Right cardiac atrium (tissue), 5 donors: ENCODE measurements at regions not wholly inside any gene's neighbourhood (a gene's known extent, or its start where the extent isn't known, plus 50 kb on each side); places are given as distances from the start of the nearest gene placed in this dataset.

Source experiments
- ATAC-seq, 2 donors: fragments of 200-7000 bp; cut with Tn5 transposase; one replicate each; pipeline versions ENCODE4 v1.8.0 to v1.9.1; 2020; ENCODE audit warnings: moderate library complexity in 2 of 2, mild to moderate bottlenecking in 1 of 2
- DNase-seq, 3 donors: peaks; one replicate each; pipeline ENCODE4 v3.0.0-alpha.2; 2020
- H3K27ac ChIP-seq: one replicate; pipeline ENCODE4 v1.5.1; 2013; ENCODE audit warnings: mild to moderate bottlenecking, low read length, control low read depth, moderate library complexity
- H3K27me3 ChIP-seq: one replicate; pipeline ENCODE4 v1.6.1; 2013; ENCODE audit not compliant: control insufficient read depth, insufficient read depth
- H3K4me1 ChIP-seq: one replicate; pipeline ENCODE4 v1.6.1; 2013; ENCODE audit warnings: low read length; ENCODE audit not compliant: control insufficient read depth, insufficient read depth
- H3K4me3 ChIP-seq: one replicate; pipeline ENCODE4 v1.5.1; 2013; ENCODE audit warnings: low read length, control low read depth
- H3K9me3 ChIP-seq: one replicate; pipeline ENCODE4 v1.6.1; 2013; ENCODE audit warnings: low read length; ENCODE audit not compliant: control insufficient read depth
- WGBS: extraction: QIAGEN DNeasy Blood & Tissue Kit; methylation state at CpG from one replicate; pipeline ENCODE4 v1.1.7; 2013; 5-methylcytosine and 5-hydroxymethylcytosine counted together
- intact Hi-C, 4 donors: fragments of 100-400 bp; cut with DNase I; formaldehyde crosslinking; loops; one replicate each; pipeline versions ENCODE4 v1.11.0 to v1.14.0; 2022 to 2023
- donor health status: healthy with polysubstance abuse.
- donor health status: DM: no; HTN: yes; CAD: no.
- donor health status: DM: no; HTN: no; CAD: no.
- donor health status: DM: no; HTN: yes; CAD: no; lungs with severe emphysema.
- donor health status: DM: yes; HTN: yes; CAD: no.

- H3K9me3 ChIP-seq: no peaks in the 10 kb centered on the region
- WGBS: 85% methylated on average over 4 of the region's 4 CpGs
- H3K27me3 ChIP-seq: no peaks in the 10 kb centered on the region
- no peak overlapping the region for H3K27ac ChIP-seq
- H3K4me3 ChIP-seq: no peak overlapping the region
- intact Hi-C loops: no loop called here
- no peak for DNase-seq
- H3K4me1 ChIP-seq: no peaks in the 10 kb centered on the region
- no peak for ATAC-seq
Observed at GRCh38 chr11:92302770-92303169, 78.2 kb downstream of the FAT3 start.

DNA sequence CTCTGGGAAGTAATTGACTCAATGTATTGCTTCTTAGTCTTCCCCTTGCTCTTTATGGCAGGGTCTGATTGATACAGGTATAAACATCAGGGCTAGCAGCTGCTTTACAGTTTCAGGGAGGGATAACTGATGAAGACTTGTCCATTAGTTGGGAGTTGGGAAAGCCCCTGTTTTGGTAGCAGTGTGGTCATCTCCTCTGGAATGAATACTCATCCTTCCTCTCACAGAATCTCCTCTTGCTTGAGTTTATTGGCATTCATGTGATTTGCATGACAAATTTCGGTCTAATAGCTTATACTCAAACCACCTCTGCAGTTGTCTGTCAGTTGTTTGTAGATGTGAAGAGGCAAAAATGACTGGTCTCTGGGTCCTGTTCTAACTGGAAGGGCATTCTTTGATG, 79.7 kb downstream of the FAT3 start:
- DNase-seq (no peak), ATAC-seq (no peak)
- H3K4me3 ChIP-seq: no peak overlapping the region
- H3K27me3 ChIP-seq: no peaks in the 10 kb centered on the region
- intact Hi-C loops: no loop called here
- H3K27ac ChIP-seq: no peak overlapping the region
- 89% methylated on average over 1 of the region's 1 CpG for WGBS
- no peaks in the 10 kb centered on the region for H3K9me3 ChIP-seq
- no peaks in the 10 kb centered on the region for H3K4me1 ChIP-seq

DNA sequence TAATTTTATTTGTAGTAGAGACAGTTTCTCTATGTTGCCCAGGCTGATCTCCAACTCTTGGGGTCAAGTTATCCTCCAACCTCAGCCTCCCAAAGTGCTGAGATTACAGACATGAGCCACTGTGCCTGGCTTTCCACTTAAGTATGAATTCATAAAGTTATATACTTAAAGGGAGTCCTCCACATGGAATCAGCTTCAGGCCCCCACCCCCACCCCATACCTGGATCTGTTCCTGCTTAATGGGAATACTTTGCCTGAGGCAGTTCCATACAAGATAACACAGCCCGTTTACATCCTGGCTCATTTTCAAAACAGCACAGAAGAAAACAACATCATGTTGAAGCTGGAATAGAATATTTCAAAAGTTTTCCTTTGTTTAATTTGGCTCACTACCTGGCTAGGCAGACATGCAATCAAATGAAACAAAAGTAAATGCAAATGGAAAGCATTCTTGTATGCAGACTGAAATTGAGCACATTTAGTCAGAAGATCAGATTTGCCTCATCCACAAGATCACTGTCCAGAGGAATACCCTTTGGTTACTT, 82.4 kb downstream of the FAT3 start:
- DNase-seq (no peak), ATAC-seq (no peak)
- intact Hi-C loops: no loop called here
- Histone ChIP-seq H3K9me3 (no peaks in the 10 kb centered on the region), H3K27ac (no peak overlapping the region), H3K4me3 (no peak overlapping the region), H3K27me3 (peaks cover 3% of the 10 kb centered on the region), H3K4me1 (no peaks in the 10 kb centered on the region)
- 7% methylated on average over 1 of the region's 1 CpG for WGBS

GRCh38 chr11:92308366-92308765, 83.7 kb downstream of the FAT3 start:
- Histone ChIP-seq H3K27me3 (peaks cover 3% of the 10 kb centered on the region), H3K27ac (no peak overlapping the region), H3K4me1 (no peaks in the 10 kb centered on the region), H3K4me3 (no peak overlapping the region), H3K9me3 (no peaks in the 10 kb centered on the region)
- ATAC-seq (no peak), DNase-seq (no peak)
- intact Hi-C loops: no loop called here

GRCh38 chr11:92311616-92312449, 87.2 kb downstream of the FAT3 start:
- H3K4me1 ChIP-seq: no peaks in the 10 kb centered on the region
- H3K9me3 ChIP-seq: no peaks in the 10 kb centered on the region
- 69% methylated on average over 5 of the region's 5 CpGs for WGBS
- H3K27ac ChIP-seq: no peak overlapping the region
- H3K4me3 ChIP-seq: no peak overlapping the region
- peaks cover 3% of the 10 kb centered on the region for H3K27me3 ChIP-seq
- ATAC-seq (no peak), DNase-seq (no peak)
- intact Hi-C loops: no loop called here

GRCh38 chr11:92313784-92314183, 89.2 kb downstream of the FAT3 start:
- Histone ChIP-seq H3K27ac (no peak overlapping the region), H3K9me3 (no peaks in the 10 kb centered on the region), H3K4me1 (no peaks in the 10 kb centered on the region), H3K27me3 (peaks cover 3% of the 10 kb centered on the region), H3K4me3 (no peak overlapping the region)
- no peak for DNase-seq
- 90% methylated on average over 5 of the region's 5 CpGs for whole genome bisulfite sequencing
- intact Hi-C loops: no loop called here
- ATAC-seq: no peak

DNA sequence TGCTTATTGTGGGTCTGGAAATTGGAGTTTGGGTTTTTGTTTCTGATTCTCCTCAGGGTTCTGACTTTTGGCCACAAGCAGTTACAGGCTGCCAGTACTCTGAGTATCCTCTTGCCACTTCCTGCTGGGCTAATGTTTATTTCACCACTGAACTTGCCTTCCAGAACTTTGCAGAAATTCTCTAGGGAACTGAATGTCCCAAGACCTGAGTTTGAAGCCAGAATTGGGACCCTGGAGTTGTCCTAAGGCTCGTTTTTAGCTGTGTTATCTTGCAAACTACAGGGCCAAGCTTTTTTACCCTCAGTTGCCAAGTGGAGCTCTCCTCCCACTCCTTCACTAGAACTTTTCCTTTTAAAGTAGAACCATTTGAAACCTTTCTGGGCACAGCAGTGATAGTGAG, 89.9 kb downstream of the FAT3 start:
- intact Hi-C loops: no loop called here
- peak; percentile 55 to 95 for ATAC-seq
- no peaks in the 10 kb centered on the region for H3K9me3 ChIP-seq
- DNase-seq: no peak
- 2% methylated on average over 1 of the region's 1 CpG for WGBS
- no peak overlapping the region for H3K4me3 ChIP-seq
- no peaks in the 10 kb centered on the region for H3K4me1 ChIP-seq
- no peak overlapping the region for H3K27ac ChIP-seq
- peaks cover 3% of the 10 kb centered on the region for H3K27me3 ChIP-seq

DNA sequence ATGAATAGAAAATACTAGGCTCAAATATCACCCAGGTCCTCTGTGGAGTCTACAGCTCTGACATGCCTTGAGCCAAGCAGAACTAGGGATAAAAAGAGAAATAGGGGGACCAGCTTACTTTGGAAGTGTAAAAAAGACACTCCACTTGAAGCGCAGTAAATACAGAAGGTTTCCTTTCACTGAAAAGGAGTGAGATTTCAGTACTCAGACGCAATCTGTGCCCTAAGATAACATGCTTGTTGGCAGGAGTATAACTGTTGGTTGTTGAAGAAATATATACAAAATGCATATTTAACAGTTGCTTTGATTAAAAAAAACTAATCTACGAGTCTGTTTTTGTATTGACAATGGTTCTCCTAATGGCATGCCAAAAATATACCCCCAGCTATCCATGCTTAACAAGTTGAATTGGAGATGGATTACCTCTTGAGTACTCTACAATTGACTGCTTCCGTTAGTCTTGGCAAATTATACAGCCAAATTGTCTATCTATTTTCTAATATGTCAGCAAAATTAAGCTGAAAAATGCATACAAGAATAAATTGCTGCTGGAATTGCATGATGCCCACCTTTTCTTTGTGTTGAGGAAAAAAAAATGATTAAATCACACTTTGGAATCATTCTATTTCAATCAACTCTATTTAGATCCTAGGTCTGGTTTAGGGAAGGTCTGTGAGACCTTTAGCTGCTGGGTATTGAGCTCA, 91.6 kb downstream of the FAT3 start:
- ATAC-seq (no peak), DNase-seq (no peak)
- WGBS: 59% methylated on average over 4 of the region's 4 CpGs
- H3K27me3 ChIP-seq: peaks cover 3% of the 10 kb centered on the region
- H3K27ac ChIP-seq: no peak overlapping the region
- no peaks in the 10 kb centered on the region for H3K9me3 ChIP-seq
- no peaks in the 10 kb centered on the region for H3K4me1 ChIP-seq
- no peak overlapping the region for H3K4me3 ChIP-seq
- intact Hi-C loops: no loop called here

DNA sequence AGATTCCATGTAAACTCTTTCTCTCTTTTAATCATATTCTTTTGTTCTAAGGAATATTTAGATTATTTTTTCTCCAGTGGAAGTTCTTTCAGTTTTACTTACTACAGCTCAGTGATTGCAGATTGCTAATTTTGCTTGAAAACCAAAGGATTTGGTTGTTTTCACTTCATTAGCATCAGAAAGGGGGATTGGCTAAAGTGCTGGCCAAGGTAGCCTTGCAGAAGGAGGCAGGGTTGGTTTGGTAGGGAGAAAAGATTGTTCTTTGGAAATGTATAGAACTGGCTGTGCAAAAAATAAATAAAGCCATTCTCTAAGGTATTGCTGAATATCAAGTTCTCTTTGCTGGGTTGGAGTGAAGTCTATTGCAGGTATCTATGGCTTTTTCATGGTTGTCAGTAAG, 92.6 kb downstream of the FAT3 start:
- ATAC-seq (no peak), DNase-seq (no peak)
- intact Hi-C loops: no loop called here
- H3K9me3 ChIP-seq: no peaks in the 10 kb centered on the region
- H3K4me1 ChIP-seq: no peaks in the 10 kb centered on the region
- no peak overlapping the region for H3K27ac ChIP-seq
- no peaks in the 10 kb centered on the region for H3K27me3 ChIP-seq
- H3K4me3 ChIP-seq: no peak overlapping the region

DNA sequence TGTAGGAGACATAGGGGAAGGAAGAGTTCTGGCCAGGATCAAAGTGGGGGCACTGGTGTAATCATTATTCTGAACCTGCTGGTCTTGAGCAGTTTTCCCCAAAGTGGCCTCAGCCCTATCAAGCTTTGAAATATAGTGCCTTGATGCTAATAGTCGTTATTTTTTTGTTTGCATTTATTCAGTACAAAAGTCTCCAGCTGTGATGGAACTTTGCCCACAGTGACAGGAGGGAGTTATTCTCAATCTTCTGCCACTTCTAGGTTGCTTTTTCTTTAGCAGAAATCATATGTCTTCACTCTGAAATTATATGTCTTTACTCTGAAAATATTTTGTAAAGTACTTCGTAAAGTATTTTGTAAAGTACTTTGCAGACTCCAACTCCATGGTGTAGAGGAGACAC, 93.1 kb downstream of the FAT3 start:
- Histone ChIP-seq H3K27ac (no peak overlapping the region), H3K9me3 (no peaks in the 10 kb centered on the region), H3K27me3 (no peaks in the 10 kb centered on the region), H3K4me1 (no peaks in the 10 kb centered on the region), H3K4me3 (no peak overlapping the region)
- intact Hi-C loops: no loop called here
- WGBS: 48% methylated on average over 2 of the region's 2 CpGs
- no peak for ATAC-seq
- no peak for DNase-seq

- no peaks in the 10 kb centered on the region for H3K27me3 ChIP-seq
- WGBS: 57% methylated on average over 3 of the region's 3 CpGs
- no peak overlapping the region for H3K4me3 ChIP-seq
- H3K9me3 ChIP-seq: no peaks in the 10 kb centered on the region
- no peaks in the 10 kb centered on the region for H3K4me1 ChIP-seq
- ATAC-seq: no peak
- intact Hi-C loops: no loop called here
- no peak for DNase-seq
- no peak overlapping the region for H3K27ac ChIP-seq
Observed at GRCh38 chr11:92322225-92322624, 97.6 kb downstream of the FAT3 start.
